ENCODE measurements at regions not wholly inside any gene's neighbourhood (a gene's known extent, or its start where the extent isn't known, plus 50 kb on each side); places are given as distances from the start of the nearest gene placed in this dataset.

GRCh38 chr10:131681656-131682055 is 219.2 kb upstream of the PPP2R2D start:
- ChIA-PET CTCF (no interaction called here), POLR2A (ENCODE audit: low non-redundant PET) (no interaction called here)

GRCh38 chr10:131682271-131682962 is 218.4 kb upstream of the PPP2R2D start:
- TF ChIP-seq CTCF (conservative IDR thresholded peaks at IDR 0.05; ENCODE audit: low read depth) = no peak
- CTCF ChIA-PET = no interaction called here
- no peak overlapping the region for H3K27ac ChIP-seq
- POLR2A ChIA-PET (ENCODE audit: low non-redundant PET) = no interaction called here
- DNase-seq (ENCODE audit: low spot score) = no peak

More at GRCh38 chr10:131681656-131682055, 219.2 kb upstream of the PPP2R2D start:
- no peak overlapping the region for H3K27ac ChIP-seq
- no peak for DNase-seq (ENCODE audit: low spot score)
- TF ChIP-seq CTCF (conservative IDR thresholded peaks at IDR 0.05; ENCODE audit: low read depth) = no peak

GRCh38 chr10:131683281-131683861 is 217.4 kb upstream of the PPP2R2D start:
- no peak for DNase-seq (ENCODE audit: low spot score)
- ChIA-PET CTCF (interaction anchor here (0.6 kb wide), 1 partner anchor 459 kb away, joined by 3 read pairs; no protein-coding TSS in a partner anchor), POLR2A (ENCODE audit: low non-redundant PET) (no interaction called here)
- H3K27ac ChIP-seq = no peak overlapping the region
- TF ChIP-seq CTCF (conservative IDR thresholded peaks at IDR 0.05; ENCODE audit: low read depth) = no peak

GRCh38 chr10:131683941-131684340 is 216.9 kb upstream of the PPP2R2D start:
- no peak for DNase-seq (ENCODE audit: low spot score)
- H3K27ac ChIP-seq = no peak overlapping the region
- ChIA-PET CTCF (interaction anchor here (0.6 to 0.7 kb wide), 2 partner anchors 459 to 790 kb away, joined by 3 read pairs; no protein-coding TSS in a partner anchor), POLR2A (ENCODE audit: low non-redundant PET) (no interaction called here)
- no peak for TF ChIP-seq CTCF (conservative IDR thresholded peaks at IDR 0.05; ENCODE audit: low read depth)

GRCh38 chr10:131685007-131685406 is 215.8 kb upstream of the PPP2R2D start:
- no peak overlapping the region for H3K27ac ChIP-seq
- ChIA-PET CTCF (no interaction called here), POLR2A (ENCODE audit: low non-redundant PET) (no interaction called here)
- TF ChIP-seq CTCF (conservative IDR thresholded peaks at IDR 0.05; ENCODE audit: low read depth) = no peak
- DNase-seq (ENCODE audit: low spot score) = no peak

- ChIA-PET POLR2A (ENCODE audit: low non-redundant PET) (no interaction called here), CTCF (no interaction called here)
- no peak for DNase-seq (ENCODE audit: low spot score)
- no peak for TF ChIP-seq CTCF (conservative IDR thresholded peaks at IDR 0.05; ENCODE audit: low read depth)
- no peak overlapping the region for H3K27ac ChIP-seq
Observed at GRCh38 chr10:131685576-131685975, 215.2 kb upstream of the PPP2R2D start.
